A673 (cell line): ENCODE measurements at regions not wholly inside any gene's neighbourhood (a gene's known extent, or its start where the extent isn't known, plus 50 kb on each side); places are given as distances from the start of the nearest gene placed in this dataset.

Experiments
- BruUV-seq: library from RNA; stranded (reverse); fragments of 400-500 nt; replicated peaks from 2 replicates; lab custom pipeline; 2021; lab: Mats Ljungman, UMichigan
- CTCF ChIA-PET: fragments of 300-600 bp; sonication (Branson Sonifier 250); formaldehyde crosslinking; loops from one replicate; lab custom pipeline; 2022; ENCODE audit warnings: antibody characterized with exemption; lab: Charles Lee
- POLR2A ChIA-PET: fragments of 300-600 bp; sonication (Branson Sonifier 250); formaldehyde crosslinking; loops from one replicate; lab custom pipeline; 2022; ENCODE audit warnings: antibody characterized with exemption; ENCODE audit not compliant: low non-redundant PET; lab: Charles Lee
- DNase-seq: peaks from one replicate; pipeline ENCODE4 v3.0.0-alpha.2; 2015; ENCODE audit warnings: low spot score
- H3K27ac ChIP-seq: fragments of 200-600 bp; sonication (generic); 2 replicates; pipeline ENCODE4 v1.5.1; 2016; ENCODE audit warnings: mixed run types, low read depth, mild to moderate bottlenecking, mixed read lengths, antibody characterized with exemption, low read length; ENCODE audit not compliant: poor library complexity, severe bottlenecking
- H3K27me3 ChIP-seq: fragments of 200-600 bp; sonication (generic); replicated peaks from 2 replicates; pipeline ENCODE4 v1.6.1; 2017; ENCODE audit warnings: mixed run types, low read depth, mild to moderate bottlenecking, mixed read lengths, antibody characterized with exemption, low read length; ENCODE audit not compliant: insufficient read depth, poor library complexity
- H3K36me3 ChIP-seq: fragments of 200-600 bp; sonication (generic); 2 replicates; pipeline ENCODE4 v1.6.1; 2016; ENCODE audit warnings: mixed run types, mild to moderate bottlenecking, mixed read lengths, antibody characterized with exemption, low read length; ENCODE audit not compliant: insufficient read depth, poor library complexity, severe bottlenecking
- H3K4me1 ChIP-seq: fragments of 200-600 bp; sonication (generic); 2 replicates; pipeline ENCODE4 v1.6.1; 2017; ENCODE audit warnings: mixed run types, mild to moderate bottlenecking, mixed read lengths, antibody characterized with exemption, low read length; ENCODE audit not compliant: insufficient read depth, poor library complexity, severe bottlenecking
- H3K4me3 ChIP-seq: fragments of 200-600 bp; sonication (generic); 2 replicates; pipeline ENCODE4 v1.5.1; 2016; ENCODE audit warnings: low read depth, mixed run types, mild to moderate bottlenecking, mixed read lengths, low read length; ENCODE audit not compliant: poor library complexity, severe bottlenecking
- H3K9me3 ChIP-seq: fragments of 200-600 bp; sonication (generic); 2 replicates; pipeline ENCODE4 v1.6.1; 2016; ENCODE audit warnings: mixed run types, low read depth, mild to moderate bottlenecking, mixed read lengths, antibody characterized with exemption, low read length; ENCODE audit not compliant: poor library complexity, severe bottlenecking
- CTCF ChIP-seq: fragments of 300-800, 200-600 bp; sonication (generic); conservative IDR thresholded peaks from 2 replicates; pipeline ENCODE4 v1.5.1; 2017; ENCODE audit warnings: low read depth, mild to moderate bottlenecking, antibody characterized with exemption, low read length, moderate library complexity, mixed read lengths
- EZH2 ChIP-seq: fragments of 200-600 bp; sonication (generic); IDR thresholded peaks from 2 replicates; pipeline ENCODE4 v1.6.1; 2017; ENCODE audit warnings: borderline replicate concordance, low read depth, mild to moderate bottlenecking, mixed read lengths, antibody characterized with exemption, low read length; ENCODE audit not compliant: poor library complexity, severe bottlenecking
- intact Hi-C: fragments of 100-400 bp; cut with micrococcal nuclease; formaldehyde crosslinking; loops from one replicate; pipeline ENCODE4 v1.10.0; 2022; ENCODE audit not compliant: unreplicated experiment

DNA sequence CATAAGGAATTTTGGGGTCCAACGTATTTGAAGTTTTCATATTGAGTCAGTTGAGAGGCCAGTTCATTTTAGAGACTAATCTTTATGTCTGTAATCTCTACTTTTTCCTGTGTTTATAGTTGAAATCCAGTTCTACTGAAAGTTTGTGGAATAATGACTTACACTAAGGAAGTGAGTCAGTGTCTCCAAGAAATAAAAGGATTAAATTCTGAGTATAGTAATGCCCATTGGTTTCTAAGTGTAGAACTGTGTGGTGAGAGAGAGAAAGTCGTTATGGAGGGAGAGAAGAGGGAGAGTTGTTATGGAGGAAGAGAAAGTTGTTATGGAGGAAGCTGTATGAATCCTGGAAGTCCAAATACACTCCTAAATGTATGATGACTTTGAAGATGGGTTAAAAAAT is 264.6 kb upstream of the HAND2 start:
- ChIA-PET POLR2A (no interaction called here), CTCF (no interaction called here)
- peak overlapping the region; percentile 70 for H3K27ac ChIP-seq
- DNase-seq = peak; percentile 79
- H3K4me1 ChIP-seq = peaks cover 22% of the 10 kb centered on the region
- H3K9me3 ChIP-seq = no peaks in the 10 kb centered on the region
- H3K4me3 ChIP-seq = peak overlapping the region; percentile 24
- H3K27me3 ChIP-seq = no peaks in the 10 kb centered on the region
- no TSS peak for BruUV-seq
- no peaks in the 10 kb centered on the region for H3K36me3 ChIP-seq
- intact Hi-C loops = no loop called here
- TF ChIP-seq EZH2 = no peak
- TF ChIP-seq CTCF = no peak

DNA sequence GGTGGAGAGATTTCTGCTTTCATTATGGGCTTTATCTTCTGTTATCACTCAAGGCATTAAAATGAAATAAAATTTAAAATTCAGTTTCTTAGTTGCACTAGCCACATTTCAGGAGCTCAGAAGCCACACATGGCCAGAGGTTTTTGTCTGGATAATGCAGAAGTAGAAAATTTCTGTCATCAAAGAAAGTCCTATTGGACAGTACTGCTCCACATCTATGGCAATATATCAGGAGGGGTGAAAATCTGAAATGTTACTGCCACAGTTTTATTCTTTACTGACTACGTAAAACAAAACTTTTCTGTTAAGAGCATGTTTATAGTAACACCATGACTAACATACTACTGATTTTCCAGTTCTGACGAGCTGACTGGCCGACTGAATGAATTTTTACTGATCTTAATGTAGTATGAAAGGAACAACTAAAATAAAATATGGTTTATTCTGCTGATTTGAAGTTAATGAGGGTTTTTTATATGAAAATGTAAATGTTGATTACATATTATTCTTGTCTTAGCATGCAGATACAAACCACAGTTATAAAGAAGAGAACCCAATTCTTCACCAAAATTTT is 264.0 kb upstream of the HAND2 start:
- Histone ChIP-seq H3K4me3 (peak overlapping the region; percentile 24), H3K9me3 (no peaks in the 10 kb centered on the region), H3K4me1 (peaks cover 22% of the 10 kb centered on the region), H3K27me3 (no peaks in the 10 kb centered on the region), H3K27ac (peak overlapping the region; percentile 70), H3K36me3 (no peaks in the 10 kb centered on the region)
- intact Hi-C loops = no loop called here
- ChIA-PET CTCF (no interaction called here), POLR2A (no interaction called here)
- no peak for DNase-seq
- TSS peak; percentile 74 for BruUV-seq
- TF ChIP-seq CTCF (no peak), EZH2 (no peak)

- DNase-seq = peak; percentile 17
- no peak overlapping the region for H3K27ac ChIP-seq
- no peak for TF ChIP-seq CTCF
- no peak for TF ChIP-seq EZH2
- no peak overlapping the region for H3K4me3 ChIP-seq
- peaks cover 4% of the 10 kb centered on the region for H3K4me1 ChIP-seq
- no peaks in the 10 kb centered on the region for H3K36me3 ChIP-seq
- no peaks in the 10 kb centered on the region for H3K27me3 ChIP-seq
- CTCF ChIA-PET = no interaction called here
- intact Hi-C loops = no loop called here
- H3K9me3 ChIP-seq = peaks cover 11% of the 10 kb centered on the region
- POLR2A ChIA-PET = no interaction called here
- BruUV-seq = no TSS peak
Measured at GRCh38 chr4:173782660-173783059, 252.6 kb upstream of the HAND2 start.
